A673 (cell line): ENCODE measurements at regions not wholly inside any gene's neighbourhood (a gene's known extent, or its start where the extent isn't known, plus 50 kb on each side); places are given as distances from the start of the nearest gene placed in this dataset.

Source experiments
- BruUV-seq: library from RNA; stranded (reverse); fragments of 400-500 nt; replicated peaks from 2 replicates; lab custom pipeline; 2021; lab: Mats Ljungman, UMichigan
- CTCF ChIA-PET: fragments of 300-600 bp; sonication (Branson Sonifier 250); formaldehyde crosslinking; loops from one replicate; lab custom pipeline; 2022; ENCODE audit warnings: antibody characterized with exemption; lab: Charles Lee
- POLR2A ChIA-PET: fragments of 300-600 bp; sonication (Branson Sonifier 250); formaldehyde crosslinking; loops from one replicate; lab custom pipeline; 2022; ENCODE audit warnings: antibody characterized with exemption; ENCODE audit not compliant: low non-redundant PET; lab: Charles Lee
- DNase-seq: peaks from one replicate; pipeline ENCODE4 v3.0.0-alpha.2; 2015; ENCODE audit warnings: low spot score
- H3K27ac ChIP-seq: fragments of 200-600 bp; sonication (generic); 2 replicates; pipeline ENCODE4 v1.5.1; 2016; ENCODE audit warnings: mixed run types, low read depth, mild to moderate bottlenecking, mixed read lengths, antibody characterized with exemption, low read length; ENCODE audit not compliant: poor library complexity, severe bottlenecking
- H3K27me3 ChIP-seq: fragments of 200-600 bp; sonication (generic); replicated peaks from 2 replicates; pipeline ENCODE4 v1.6.1; 2017; ENCODE audit warnings: mixed run types, low read depth, mild to moderate bottlenecking, mixed read lengths, antibody characterized with exemption, low read length; ENCODE audit not compliant: insufficient read depth, poor library complexity
- H3K36me3 ChIP-seq: fragments of 200-600 bp; sonication (generic); 2 replicates; pipeline ENCODE4 v1.6.1; 2016; ENCODE audit warnings: mixed run types, mild to moderate bottlenecking, mixed read lengths, antibody characterized with exemption, low read length; ENCODE audit not compliant: insufficient read depth, poor library complexity, severe bottlenecking
- H3K4me1 ChIP-seq: fragments of 200-600 bp; sonication (generic); 2 replicates; pipeline ENCODE4 v1.6.1; 2017; ENCODE audit warnings: mixed run types, mild to moderate bottlenecking, mixed read lengths, antibody characterized with exemption, low read length; ENCODE audit not compliant: insufficient read depth, poor library complexity, severe bottlenecking
- H3K4me3 ChIP-seq: fragments of 200-600 bp; sonication (generic); 2 replicates; pipeline ENCODE4 v1.5.1; 2016; ENCODE audit warnings: low read depth, mixed run types, mild to moderate bottlenecking, mixed read lengths, low read length; ENCODE audit not compliant: poor library complexity, severe bottlenecking
- H3K9me3 ChIP-seq: fragments of 200-600 bp; sonication (generic); 2 replicates; pipeline ENCODE4 v1.6.1; 2016; ENCODE audit warnings: mixed run types, low read depth, mild to moderate bottlenecking, mixed read lengths, antibody characterized with exemption, low read length; ENCODE audit not compliant: poor library complexity, severe bottlenecking
- EZH2 ChIP-seq: fragments of 200-600 bp; sonication (generic); IDR thresholded peaks from 2 replicates; pipeline ENCODE4 v1.6.1; 2017; ENCODE audit warnings: borderline replicate concordance, low read depth, mild to moderate bottlenecking, mixed read lengths, antibody characterized with exemption, low read length; ENCODE audit not compliant: poor library complexity, severe bottlenecking
- intact Hi-C: fragments of 100-400 bp; cut with micrococcal nuclease; formaldehyde crosslinking; loops from one replicate; pipeline ENCODE4 v1.10.0; 2022; ENCODE audit not compliant: unreplicated experiment
- TF ChIP-seq, protein P1 (sequence below): fragments of 300-800, 200-600 bp; sonication (generic); conservative IDR thresholded peaks from 2 replicates; pipeline ENCODE4 v1.5.1; 2017; ENCODE audit warnings: low read depth, mild to moderate bottlenecking, antibody characterized with exemption, low read length, moderate library complexity, mixed read lengths

DNA sequence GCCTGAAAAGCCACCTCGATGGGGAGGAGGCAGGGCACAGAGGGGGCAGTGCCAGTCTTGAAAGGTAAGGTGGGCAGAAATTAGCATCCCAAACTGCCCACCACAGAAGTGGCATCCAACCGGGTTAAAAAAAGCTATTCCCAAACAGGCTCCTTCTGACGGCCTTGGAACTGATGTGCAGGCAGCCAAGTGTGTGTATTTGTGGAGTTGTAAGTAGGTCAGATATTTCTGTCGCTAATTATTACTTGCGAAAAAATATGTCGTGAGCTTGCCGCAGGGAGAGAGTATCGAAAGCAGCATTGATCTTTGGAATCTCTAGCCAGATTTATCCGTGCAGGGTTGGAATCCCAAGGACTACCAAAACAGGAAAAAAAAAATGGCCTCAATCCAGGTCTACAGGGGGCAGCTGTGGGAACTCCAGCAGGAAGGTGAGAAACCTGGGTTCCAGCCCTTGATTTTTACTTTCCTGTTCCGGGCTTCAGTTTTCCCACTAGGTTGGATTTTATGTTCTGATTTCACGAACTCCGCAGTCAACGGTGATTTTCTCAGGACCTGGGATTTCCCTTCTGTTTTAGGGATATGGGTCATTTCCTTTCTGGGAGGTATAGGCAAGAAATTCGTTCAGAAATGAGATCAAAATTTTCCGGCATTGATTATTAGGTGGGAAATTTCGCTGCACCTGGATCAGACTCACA, 200.8 kb downstream of the RGS3 start:
- Histone ChIP-seq H3K27ac (no peak overlapping the region), H3K27me3 (peaks cover 5% of the 10 kb centered on the region), H3K36me3 (no peaks in the 10 kb centered on the region), H3K9me3 (no peaks in the 10 kb centered on the region), H3K4me1 (peaks cover 6% of the 10 kb centered on the region), H3K4me3 (no peak overlapping the region)
- DNase-seq: no peak
- POLR2A ChIA-PET: no interaction called here
- no peak for TF ChIP-seq EZH2
- TF ChIP-seq, protein P1, sequence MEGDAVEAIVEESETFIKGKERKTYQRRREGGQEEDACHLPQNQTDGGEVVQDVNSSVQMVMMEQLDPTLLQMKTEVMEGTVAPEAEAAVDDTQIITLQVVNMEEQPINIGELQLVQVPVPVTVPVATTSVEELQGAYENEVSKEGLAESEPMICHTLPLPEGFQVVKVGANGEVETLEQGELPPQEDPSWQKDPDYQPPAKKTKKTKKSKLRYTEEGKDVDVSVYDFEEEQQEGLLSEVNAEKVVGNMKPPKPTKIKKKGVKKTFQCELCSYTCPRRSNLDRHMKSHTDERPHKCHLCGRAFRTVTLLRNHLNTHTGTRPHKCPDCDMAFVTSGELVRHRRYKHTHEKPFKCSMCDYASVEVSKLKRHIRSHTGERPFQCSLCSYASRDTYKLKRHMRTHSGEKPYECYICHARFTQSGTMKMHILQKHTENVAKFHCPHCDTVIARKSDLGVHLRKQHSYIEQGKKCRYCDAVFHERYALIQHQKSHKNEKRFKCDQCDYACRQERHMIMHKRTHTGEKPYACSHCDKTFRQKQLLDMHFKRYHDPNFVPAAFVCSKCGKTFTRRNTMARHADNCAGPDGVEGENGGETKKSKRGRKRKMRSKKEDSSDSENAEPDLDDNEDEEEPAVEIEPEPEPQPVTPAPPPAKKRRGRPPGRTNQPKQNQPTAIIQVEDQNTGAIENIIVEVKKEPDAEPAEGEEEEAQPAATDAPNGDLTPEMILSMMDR: no peak
- no TSS peak for BruUV-seq
- CTCF ChIA-PET: interaction anchor here (0.7 kb wide), 1 partner anchor 307 kb away, joined by 3 read pairs; no protein-coding TSS in a partner anchor
- intact Hi-C loops: no loop called here

DNA sequence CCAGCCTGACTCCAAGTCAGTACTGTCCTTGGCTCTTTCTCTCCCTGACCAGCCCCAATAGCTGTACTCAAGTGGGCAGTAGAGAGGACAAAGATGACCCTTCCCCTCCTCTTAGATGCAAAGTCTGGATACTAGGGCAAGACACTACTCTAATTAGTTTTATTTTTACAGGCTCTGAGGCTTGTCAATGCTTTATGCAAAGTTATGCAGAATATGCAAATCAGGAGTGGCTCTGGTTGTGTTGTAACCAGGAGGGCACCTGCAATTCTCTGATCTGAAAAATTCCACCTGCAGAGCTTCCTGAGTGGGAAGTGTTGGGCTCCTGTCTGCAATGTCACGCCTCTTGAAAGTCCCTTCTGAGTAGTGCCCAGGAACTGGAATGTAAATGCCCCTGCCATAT, 201.5 kb downstream of the RGS3 start:
- H3K36me3 ChIP-seq: no peaks in the 10 kb centered on the region
- intact Hi-C loops: no loop called here
- ChIA-PET POLR2A (no interaction called here), CTCF (no interaction called here)
- no TSS peak for BruUV-seq
- TF ChIP-seq, protein P1: no peak
- no peak for TF ChIP-seq EZH2
- H3K4me1 ChIP-seq: peaks cover 6% of the 10 kb centered on the region
- H3K9me3 ChIP-seq: no peaks in the 10 kb centered on the region
- H3K27ac ChIP-seq: no peak overlapping the region
- peaks cover 5% of the 10 kb centered on the region for H3K27me3 ChIP-seq
- H3K4me3 ChIP-seq: no peak overlapping the region
- no peak for DNase-seq

DNA sequence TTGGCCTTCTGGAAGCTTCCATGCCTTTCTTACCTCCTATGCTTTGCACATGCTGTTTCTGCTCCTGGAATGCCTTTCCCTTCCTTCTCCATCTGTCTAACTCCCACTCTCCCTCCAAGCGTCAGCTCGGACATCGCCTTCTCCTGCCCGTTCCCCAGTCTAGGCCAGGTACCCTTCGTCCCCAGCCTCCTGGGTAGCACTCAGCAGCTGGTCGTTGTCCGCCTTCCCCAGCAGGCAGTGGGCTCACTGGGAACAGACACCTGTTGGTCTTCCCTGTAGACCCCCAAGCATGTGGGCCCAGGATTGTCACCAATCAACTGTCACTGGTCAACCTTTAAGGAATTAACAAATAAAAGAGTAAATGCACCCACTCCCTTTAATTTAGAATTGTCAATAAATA, 202.2 kb downstream of the RGS3 start:
- CTCF ChIA-PET: no interaction called here

More for the DNA sequence above, 202.2 kb downstream of the RGS3 start:
- no TSS peak for BruUV-seq
- no peak for DNase-seq
- intact Hi-C loops: no loop called here
- peaks cover 6% of the 10 kb centered on the region for H3K4me1 ChIP-seq
- no peak overlapping the region for H3K27ac ChIP-seq
- H3K27me3 ChIP-seq: no peaks in the 10 kb centered on the region
- H3K9me3 ChIP-seq: no peaks in the 10 kb centered on the region
- TF ChIP-seq, protein P1: no peak
- TF ChIP-seq EZH2: no peak
- no peak overlapping the region for H3K4me3 ChIP-seq
- no peaks in the 10 kb centered on the region for H3K36me3 ChIP-seq
- POLR2A ChIA-PET: no interaction called here
